HG02884 (cell line): ENCODE measurements at regions not wholly inside any gene's neighbourhood (a gene's known extent, or its start where the extent isn't known, plus 50 kb on each side); places are given as distances from the start of the nearest gene placed in this dataset.

Experiments used
- ATAC-seq: cut with Tn5 transposase; IDR thresholded peaks from one replicate; pipeline ENCODE4 v1.9.1; 2021; ENCODE audit warnings: mild to moderate bottlenecking, moderate library complexity; ENCODE audit not compliant: unreplicated experiment

GRCh38 chr7:30212701-30213111 is 71.7 kb upstream of the ZNRF2 start:
- ATAC-seq: no peak

GRCh38 chr7:30213637-30214036 is 70.8 kb upstream of the ZNRF2 start:
- no peak for ATAC-seq

GRCh38 chr7:30214651-30215137 is 69.7 kb upstream of the ZNRF2 start:
- ATAC-seq: no peak

GRCh38 chr7:30221764-30222163 is 62.6 kb upstream of the ZNRF2 start:
- ATAC-seq: no peak

- no peak for ATAC-seq
These were observed 61.7 kb upstream of the ZNRF2 start for GRCh38 chr7:30222515-30223215.

DNA sequence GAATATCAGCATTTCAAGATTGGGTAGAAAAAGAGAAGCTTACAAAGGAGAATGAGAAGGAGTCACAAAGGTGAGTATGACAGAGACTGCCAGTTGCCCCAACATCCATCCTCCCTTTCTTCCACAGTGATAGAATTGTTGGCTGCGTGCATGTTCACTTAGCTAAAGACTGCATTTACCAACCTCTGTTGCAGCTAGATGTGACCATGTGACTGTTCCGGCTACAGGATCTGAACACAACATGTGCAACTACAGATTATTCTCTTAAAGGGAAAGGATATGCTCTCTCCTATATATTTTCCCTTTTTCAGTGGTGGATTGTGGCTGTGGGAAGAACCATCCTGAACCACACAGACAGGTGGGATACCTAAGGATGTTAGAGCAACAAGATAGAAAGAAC is 60.5 kb upstream of the ZNRF2 start:
- ATAC-seq: no peak

DNA sequence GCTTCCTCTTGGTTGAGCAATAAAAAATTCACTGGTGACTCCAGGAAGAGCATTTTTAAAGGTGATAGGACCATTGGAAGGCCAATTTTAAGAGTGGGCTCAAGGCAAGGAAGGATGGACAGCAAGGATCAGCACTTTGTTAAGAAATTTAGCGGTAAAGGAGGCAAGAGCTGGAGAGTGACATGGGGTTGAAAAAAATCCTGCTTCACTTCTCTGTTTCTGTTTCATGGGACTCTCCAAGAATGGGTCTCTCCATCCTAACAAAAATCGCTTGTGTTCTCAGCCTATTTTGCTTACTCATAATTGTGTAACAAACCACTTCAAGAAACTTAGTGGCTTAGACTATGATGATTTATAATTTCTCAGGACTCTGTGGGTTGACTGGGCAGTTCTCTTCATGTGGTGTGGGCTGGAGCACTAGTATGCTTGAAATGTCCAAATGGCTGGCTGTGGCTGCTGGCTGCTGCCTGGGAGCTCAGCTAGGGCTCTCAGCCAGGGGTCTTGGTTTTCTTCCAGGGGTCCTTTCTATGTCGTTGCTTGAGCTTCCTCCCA is 59.8 kb upstream of the ZNRF2 start:
- ATAC-seq: no peak

- peak; percentile 66 for ATAC-seq
These were observed 58.4 kb upstream of the ZNRF2 start for GRCh38 chr7:30225863-30226613.

- ATAC-seq: no peak
These were observed 57.7 kb upstream of the ZNRF2 start for GRCh38 chr7:30226614-30227268.

GRCh38 chr7:30231271-30231670 is 53.1 kb upstream of the ZNRF2 start:
- no peak for ATAC-seq

DNA sequence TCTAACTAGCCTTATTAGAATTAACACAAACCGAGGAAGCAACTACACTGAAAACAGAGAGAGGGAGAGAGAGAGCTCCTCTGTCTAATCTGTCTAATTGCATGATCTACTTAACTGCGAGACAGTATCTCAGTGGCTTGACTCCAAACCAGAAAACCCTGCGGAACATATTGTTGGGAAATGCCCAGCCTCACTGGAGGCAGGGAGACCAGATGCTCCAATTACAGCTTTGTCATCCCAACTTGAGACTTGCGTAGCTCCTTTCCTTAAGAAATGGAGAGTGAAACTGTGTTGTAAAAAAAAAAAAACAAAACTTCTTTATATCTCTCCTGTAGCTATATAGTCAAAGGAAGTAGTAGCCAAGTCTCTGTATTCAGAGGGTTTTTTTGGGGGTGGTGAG is 52.0 kb upstream of the ZNRF2 start:
- no peak for ATAC-seq
